GM19240 (cell line): ENCODE measurements at regions not wholly inside any gene's neighbourhood (a gene's known extent, or its start where the extent isn't known, plus 50 kb on each side); places are given as distances from the start of the nearest gene placed in this dataset.
"Not testable (repeated sequence)": the region's sequence is repeated elsewhere in the genome, so short reads cannot be mapped to it uniquely, and the experiment has no call there.

ENCODE experiments used
- DNase-seq: peaks from one replicate; pipeline ENCODE4 v3.0.0; 2011; ENCODE audit warnings: low spot score; ENCODE audit not compliant: insufficient read length

DNA sequence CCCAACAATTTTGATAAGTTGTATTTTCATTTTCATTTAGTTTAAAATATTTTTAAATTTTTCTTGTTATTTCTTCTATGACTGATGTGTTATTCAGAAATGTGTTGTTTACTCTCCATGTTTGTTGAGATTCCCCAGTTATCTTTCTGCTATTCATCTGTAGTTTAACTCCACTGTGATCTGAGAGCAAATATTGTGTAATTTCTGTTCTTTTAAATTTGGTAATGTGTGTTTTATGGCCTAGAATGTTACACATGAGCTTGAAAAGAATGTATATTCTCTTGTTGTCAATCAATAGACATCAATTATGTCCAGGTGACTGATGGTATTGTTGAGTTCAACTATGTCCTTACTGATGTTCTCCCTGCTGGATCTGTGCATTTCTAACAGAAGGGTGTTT is 188.2 kb downstream of the CYP26B1 start:
- no peak for DNase-seq

DNA sequence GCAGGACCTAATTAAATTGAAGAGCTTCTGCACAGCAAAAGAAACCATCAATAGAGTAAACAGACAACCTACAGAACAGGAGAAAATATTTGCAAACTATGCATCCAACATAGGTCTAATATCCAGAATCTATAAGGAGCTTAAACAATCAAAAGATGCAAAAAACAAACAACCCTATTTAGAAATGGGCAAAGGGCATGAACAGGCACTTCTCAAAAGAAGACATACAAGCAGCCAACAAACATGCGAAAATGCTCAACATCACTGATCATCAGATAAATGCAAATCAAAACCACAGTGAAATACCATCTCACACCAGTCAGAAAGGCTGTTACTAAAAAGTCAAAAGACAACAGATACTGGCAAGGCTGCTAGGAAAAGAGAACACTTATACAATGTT is 189.2 kb downstream of the CYP26B1 start:
- not testable (repeated sequence) for DNase-seq

DNA sequence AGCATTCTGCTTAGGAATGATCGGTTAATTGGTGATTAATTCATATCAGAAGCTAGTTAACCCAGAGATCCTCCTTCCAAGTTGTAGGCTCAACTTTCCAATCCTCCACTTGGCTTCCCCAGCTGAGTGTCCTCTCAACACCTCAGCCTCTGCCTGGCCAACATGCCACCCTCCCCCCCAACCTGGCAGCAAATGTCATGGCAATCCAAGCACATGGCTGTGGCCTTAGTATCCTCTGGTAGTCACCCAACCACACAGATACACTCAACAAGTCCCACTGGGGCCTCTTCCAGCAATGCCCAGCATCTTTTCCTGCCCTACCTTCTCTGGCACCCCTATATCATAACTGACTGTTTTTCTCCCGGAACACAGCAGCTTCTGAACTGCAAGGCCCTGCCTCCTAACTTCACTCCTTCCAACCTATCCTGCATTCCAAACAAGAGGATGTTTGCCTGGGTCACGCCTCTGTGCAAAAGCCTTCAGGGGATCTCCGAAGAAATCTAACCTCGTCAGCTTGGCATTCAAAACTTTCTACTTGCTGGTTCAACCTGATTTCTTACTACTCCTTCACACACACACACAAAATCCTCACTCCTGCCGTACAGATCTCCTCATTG is 195.0 kb downstream of the CYP26B1 start:
- DNase-seq, result no peak

DNA sequence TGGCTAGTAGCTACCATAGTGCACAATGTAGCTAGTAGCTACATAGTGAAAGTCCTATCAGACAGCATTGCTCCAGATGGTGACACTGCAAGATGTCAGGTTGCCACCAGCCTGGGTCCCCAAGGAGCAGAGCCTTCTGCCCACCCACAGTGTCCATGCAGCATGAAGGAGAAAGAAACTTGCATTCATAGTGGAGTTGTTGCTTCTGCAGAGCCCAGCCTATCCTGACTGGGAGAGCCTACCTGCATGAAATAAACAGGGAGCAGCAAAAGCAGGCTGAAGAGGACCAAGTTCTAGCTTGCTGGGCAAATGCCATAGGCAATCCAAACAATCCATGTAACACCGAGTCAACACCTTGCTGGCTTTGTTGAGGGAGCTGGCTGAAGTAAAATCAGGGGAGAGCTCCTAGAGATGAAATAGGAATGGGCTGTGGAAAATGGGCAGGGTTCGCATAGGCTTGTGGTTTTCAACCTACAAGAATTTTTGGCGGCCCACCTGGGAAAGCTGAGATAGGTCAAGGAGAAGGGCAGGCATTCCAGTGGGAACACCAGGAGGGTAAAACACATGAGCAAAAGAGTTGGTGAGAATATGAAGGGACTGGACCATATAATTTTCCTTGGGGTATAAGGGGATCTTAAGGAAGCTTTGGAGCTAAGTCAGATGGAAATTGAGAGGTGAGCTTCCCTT is 195.8 kb downstream of the CYP26B1 start:
- DNase-seq, result no peak

DNA sequence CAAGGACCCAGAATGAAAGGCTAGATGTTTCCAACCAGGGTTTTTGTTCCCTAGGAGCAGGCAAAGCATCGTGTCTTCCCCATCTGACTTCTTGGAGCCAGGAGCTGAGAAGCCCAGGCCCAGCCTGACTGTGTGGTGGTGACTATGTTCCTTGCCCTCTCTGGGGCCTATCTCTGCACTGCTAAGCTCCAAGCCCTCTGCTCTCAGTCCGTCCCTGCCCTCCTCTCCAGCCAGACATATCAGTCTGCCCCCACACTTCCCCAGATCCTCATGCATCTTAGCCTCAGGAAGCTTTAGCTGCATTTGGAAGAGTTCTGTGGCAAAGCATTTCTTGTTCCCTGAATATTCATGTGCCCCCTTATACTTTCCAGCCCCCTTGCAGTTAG is 196.6 kb downstream of the CYP26B1 start:
- DNase-seq, result no peak

DNA sequence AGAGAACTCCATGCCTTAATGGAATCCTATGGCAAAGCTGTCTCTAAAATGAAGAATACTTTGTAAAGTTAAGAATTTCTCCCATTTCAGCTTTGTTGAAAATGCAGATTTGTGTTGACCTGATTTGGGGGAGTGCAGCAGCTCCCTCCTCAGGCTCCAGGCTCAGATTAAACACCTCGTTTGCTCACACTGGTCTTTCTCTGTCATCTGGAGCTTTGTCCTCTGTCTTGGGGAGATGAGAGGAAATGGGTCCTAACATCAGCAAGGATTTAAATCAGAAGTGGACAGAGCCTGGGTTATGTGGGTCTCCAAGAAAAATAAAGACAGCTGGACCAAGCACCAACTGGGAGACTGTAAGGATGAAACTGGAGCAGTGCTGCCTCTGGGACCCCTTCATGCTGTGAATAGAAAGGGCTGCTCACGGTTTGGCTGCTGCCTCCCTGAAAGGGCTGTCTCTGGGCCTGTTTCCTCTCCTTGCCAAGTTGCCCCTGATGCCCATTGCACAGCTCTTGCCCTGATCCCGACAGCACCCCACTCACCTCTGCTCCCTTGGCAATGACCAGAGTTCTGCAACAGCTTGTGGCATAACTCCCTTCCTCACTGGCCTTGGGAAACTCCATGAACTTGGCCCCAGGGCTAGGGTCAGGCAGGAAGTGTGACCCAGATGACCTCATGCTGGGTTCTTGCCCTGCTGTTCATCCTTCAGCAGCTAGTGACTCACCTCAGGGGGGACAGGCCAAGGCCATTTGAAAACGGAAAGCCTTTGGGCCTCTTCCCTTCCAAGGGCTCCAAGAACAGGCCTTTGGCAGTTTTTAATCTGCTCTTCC is 197.2 kb downstream of the CYP26B1 start:
- no peak for DNase-seq

DNA sequence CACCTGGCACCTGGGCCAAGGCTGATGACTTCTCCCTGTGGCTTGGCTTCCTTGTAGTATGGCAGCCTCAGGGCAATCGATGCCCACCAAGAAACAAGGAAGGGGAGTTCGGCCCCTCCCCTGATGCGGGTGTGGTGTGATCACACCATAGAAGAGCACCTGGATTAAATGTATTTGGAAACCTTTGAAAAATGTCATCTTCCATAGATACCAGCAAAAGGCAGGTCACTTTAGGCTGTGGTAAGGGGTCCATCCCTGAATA is 198.2 kb downstream of the CYP26B1 start:
- DNase-seq, result no peak

DNA sequence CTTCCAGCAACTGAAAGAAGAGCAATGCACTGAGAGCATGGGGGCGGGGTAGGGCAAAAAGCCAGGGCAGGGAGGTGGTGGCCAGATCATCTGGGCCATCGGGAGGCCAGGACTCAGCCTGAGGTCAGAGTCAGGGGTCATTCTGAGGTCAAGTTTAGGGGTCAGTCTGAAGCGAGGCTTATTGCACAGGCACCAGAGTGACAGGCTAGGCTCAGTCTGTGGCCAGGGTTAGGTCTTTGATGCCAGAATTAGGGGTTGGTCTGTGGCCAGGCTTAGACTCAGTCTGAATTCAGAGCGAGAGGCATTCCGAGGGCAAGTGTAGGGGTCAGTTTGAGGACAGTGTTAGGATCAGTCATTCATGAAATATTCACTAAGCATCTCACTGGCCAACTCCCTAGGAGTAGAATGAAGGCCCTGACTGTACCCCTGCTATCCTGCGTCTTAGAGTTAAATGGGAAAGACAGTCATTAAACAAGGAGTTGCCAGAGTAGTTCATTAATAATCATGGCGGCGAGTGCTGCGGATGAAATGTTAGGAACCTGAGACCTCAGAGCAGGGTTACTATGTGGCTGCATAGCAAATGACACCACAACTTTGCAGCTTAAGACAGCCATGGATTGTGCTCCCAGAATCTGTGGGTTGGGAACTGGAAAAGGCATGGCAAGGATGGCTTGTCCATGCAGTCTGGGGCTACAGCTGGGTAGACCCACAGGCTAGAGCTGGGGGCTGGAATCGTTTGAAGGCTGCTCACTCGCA is 198.7 kb downstream of the CYP26B1 start:
- no peak for DNase-seq

DNA sequence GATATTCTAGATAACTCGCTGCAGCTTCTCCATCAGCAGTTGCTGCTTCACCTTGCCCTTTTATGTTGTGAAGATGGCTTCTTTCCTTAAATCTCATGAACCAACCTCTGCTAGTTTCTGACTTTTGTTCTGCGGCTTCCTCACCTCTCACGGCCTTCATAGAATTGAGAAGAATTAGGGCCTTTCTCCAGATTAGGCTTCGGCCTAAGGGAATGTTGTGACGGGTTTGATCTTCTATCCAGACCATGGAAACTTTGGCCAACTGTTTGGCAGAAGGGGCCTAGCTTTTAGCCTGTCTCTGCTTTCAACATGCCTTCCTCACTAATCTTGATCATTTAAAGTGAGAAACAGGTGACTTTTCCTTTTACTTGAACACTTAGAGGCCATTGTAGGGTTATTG is 199.9 kb downstream of the CYP26B1 start:
- DNase-seq, result no peak

DNA sequence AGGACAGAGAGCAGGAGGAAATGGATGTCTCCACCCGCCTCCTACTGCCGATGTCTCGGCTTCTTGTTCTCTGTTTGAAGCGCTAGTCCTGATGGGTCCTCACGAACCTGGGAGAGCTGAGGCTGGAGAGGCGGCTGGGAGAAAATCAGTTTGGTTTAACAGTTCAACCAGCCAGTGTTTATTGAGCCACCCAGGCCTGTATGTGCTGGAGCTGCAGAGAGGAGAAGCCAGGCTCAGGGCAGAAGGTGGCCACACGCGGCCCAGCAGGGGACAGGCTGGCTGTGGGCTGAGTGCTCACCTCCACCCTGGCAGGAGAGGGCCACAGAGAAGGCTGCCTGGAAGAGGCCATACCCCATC is 202.1 kb downstream of the CYP26B1 start:
- DNase-seq, result no peak

DNA sequence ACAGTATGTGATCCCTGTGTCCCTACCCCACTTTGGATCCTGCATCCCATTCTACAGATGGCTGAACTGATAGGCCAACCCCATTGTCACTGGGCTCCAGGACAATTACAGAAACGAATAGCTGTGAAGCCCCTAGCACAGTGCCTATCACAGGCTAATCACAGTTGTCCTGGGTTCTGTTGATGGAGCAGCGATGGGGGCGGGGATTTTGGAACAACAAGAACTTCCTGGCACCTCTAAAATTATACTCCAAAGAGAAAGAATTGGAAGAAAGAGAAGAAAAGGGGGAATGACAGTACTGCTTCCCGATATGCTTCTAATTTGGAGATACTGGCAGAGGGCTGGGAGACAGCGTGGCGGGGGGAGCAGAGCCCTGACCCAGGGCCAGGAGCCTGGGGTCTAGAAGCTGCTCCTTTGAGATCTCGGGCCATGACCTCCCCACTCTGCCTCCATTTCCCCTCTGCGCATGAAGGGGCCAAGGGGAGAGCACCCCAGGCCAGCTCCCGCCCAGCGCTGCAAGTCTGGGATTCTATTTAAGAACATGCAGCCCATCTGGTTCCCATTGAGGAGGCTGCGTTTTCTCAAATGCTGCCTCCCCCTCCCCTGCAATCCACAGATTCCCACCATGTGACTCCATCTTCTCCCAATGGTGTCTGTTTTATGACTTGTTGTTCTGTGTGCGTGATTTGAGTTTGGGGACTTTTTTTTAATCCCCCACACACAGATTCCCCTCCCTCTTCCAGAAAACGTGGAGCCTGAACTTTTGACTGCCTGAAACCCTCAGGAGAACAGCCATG is 202.7 kb downstream of the CYP26B1 start:
- DNase-seq, result no peak

DNA sequence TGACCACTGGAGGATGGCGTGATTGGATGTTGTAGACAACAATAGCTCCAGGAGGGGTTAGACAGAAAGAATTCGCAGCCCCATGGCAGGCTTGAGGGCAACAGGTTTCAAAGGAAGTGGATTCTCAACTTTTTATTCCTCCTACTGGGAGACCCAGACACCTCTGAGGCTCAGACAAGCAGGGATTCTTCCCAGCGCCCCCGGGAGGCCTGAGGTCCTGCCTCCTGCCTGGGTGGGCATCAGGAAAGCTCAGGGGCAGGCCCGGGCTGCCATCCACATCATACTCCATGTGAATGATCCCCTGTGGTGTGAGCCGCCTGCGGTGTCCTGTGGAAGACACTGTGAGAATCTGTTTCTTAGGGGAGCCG is 203.5 kb downstream of the CYP26B1 start:
- no peak for DNase-seq

DNA sequence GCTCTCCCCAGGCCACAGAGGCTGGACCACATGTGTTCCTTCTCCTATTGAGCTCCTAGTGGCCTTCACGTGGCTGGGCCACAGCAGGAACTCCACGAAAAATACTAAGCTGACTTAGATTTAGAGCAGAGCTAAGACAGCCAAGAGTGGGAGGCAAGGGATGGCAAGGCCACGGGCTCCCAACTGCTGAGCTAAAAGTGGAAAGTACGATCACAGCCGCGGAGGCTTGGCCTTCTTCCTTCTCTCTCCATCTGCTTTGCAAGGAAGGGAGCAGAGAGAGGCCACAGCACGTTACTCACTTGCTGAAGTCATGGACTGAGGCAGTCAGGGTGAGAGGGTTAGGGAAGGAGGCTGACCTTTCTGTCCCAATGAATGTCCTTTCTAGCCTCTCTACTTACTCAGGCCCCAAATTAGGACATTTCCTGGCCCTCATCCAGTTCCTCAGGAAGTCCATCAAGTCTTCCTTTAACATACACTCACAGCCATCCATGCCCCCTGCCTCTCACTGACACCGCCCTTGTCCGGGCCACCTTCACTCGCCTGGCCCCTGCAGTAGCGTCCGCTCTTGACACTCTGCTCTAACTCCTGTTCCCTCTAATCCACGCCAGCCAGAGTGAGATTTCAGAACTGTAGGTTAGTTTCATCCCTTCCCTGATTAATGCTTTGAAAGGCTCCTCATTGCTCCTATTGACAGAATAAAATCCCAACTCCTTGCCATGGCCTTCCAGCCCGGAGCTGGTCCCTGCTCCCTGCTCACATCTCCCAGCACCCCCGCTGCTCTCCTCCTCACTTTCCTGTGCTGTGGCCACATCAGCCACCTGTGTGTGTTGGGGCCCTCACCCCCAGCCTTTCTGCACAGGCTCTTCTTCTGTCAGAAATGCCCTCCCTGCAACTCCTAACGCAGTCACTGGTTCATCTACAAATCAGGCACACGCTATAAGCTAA is 204.2 kb downstream of the CYP26B1 start:
- no peak for DNase-seq

DNA sequence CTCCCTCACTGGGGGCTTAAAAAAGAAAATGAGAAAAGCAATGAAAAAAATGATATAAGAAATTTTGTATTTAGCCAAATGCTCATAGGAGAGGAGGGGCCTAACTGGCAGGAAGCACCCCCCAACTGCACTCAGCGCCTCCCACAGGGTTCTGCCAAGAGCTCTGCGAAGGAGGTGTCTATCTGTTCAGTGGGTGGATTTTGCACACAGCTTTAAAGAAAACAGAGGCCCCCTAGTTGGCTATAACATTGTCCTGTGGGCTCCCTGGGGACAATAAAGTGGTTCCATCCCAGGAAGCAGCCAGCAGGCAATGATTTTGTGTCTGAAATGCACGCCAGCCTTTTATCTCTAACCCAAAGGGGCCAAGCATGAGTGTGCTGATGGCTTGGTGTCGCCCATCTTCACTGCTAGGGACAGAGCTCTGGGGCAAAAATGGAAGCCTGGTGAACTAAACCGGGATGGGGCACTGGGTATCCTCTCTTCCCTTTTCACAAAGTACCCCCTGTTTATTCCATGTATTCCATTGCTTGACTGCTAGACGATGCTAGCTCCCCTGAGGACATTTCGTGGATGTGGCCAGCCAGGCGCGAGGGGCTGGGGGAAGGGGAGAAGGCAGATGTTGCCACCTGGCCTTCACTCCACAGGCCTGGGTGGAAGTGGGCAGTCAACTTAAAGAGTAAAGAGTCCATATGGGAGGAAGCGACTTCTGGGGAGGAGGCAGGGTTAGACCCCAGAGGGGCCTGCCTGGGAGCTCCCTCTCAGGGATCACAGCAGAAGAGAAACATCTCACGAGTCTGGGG is 205.7 kb downstream of the CYP26B1 start:
- no peak for DNase-seq

DNA sequence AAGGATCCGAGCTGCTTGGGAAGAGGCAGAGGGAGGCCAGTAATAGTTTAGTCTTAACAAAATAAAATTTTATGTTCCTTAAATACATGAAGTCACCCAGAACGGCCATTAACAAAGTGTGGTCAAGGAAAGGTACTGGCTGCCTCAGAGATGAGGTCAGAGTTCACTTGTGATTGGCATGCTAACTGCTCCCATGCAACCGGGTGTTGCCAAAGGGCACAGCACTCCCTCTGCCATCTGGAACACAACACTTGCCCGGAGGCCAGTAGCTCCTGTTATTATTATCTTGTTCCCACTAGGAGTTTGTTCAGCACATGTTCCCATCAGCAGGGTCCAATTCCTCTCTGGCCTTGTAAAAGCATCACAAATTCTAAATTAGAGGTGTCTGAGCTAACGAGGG is 207.0 kb downstream of the CYP26B1 start:
- no peak for DNase-seq

DNA sequence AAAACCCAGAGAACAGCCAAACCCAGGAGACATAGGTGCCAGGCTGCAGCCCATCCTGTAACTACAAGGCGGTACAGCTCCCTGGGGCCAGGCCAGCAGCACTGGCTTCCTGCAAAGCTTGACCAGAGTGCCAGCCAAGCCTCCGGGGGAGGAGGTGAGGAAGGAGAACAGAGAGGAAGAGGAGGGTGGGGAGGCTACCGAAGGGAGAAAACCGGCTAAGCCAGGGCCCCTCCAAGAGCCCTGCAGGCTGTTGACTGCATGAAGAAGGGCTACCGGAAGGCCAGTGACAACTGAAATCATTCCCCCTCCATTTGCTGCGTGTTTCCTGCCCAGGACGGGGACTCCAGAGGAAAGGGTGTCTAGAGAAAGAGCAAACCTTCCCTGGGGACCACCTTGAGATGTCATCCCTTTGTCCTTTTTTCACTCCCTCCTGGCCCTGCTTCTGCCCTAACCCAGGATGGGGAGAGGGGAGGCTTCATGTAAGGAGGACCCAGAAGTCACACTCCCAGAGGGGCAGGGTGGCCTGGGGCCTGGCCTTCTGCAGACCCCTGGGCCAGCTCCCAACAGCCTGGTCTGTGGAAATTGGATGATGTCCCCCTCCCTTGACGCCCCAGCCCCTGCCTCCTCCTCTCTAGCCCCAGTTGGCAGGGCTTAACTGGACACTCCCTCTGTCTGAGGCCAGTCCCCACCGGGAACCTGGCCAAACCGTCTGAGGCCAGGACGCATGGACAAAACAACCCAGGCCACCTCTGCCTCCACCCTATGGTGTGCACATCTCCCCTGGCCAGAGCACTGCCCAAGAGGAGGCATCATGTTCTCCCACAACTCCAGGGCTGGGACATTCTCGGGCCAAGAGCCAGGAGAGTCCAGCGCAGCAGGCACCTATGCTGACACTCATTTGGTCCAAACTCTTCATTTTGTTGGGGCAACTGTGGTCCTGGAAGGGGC is 207.8 kb downstream of the CYP26B1 start:
- no peak for DNase-seq

DNA sequence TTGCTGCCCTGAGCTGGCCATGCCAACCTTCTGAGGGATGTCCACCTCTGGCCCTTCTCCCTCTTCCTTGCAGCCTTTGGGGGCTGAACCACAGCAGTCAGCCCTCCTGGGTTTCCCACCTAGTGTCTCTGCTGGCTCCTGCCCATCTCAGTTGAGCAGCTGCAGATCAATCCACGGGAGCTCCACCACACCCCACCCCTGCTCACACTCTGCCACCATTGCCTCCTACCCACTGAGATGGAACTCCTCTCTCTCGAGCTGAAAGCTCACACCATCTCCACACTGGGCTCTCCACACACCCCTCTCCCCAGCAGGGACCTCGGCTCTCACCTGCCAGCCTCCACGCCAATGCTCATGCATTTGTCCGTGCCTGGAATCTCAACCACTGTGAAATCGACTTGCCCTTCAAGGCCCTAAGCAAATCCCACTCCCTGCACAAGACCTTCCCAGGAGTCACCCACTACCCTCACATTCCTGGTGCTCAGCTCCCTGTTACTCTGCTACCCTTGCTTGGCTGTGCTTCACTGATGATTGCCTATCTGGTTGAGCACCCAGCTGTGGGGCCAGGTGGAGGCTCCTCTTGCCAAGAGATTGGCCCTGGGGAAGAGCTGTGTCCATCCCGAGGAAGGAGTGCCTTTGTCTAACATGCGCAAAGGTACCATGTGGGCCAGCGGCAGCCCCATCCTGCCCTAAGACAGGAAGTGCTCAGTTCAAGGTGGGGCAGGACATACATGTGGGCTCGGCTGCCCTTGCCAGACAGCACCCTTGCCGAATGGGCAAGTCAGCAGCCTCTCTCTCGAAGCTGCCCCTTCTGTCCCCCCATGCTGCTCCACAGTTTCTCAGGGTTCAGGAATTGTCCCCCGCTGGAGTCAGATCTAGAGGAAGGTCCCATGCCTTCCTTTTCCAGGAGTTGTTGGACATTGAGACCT is 208.7 kb downstream of the CYP26B1 start:
- no peak for DNase-seq
